Mammary epithelial cell (primary cell): ENCODE measurements at regions not wholly inside any gene's neighbourhood (a gene's known extent, or its start where the extent isn't known, plus 50 kb on each side); places are given as distances from the start of the nearest gene placed in this dataset.

Experiments used
- EZH2 ChIP-seq: IDR thresholded peaks from 2 replicates; pipeline ENCODE4 v1.6.1; 2012; ENCODE audit warnings: low read length, inconsistent platforms, borderline replicate concordance
- TF ChIP-seq, protein P1 (sequence below), 2 donors: IDR thresholded peaks in 1 of 2; conservative IDR thresholded peaks in 1 of 2; 2 replicates each; pipeline ENCODE4 v1.5.1; 2011 to 2012; ENCODE audit warnings: inconsistent platforms in 2 of 2, low read length in 2 of 2, mild to moderate bottlenecking in 2 of 2, control low read depth in 1 of 2, low read depth in 1 of 2; ENCODE audit not compliant: insufficient read depth in 1 of 2; ENCODE audit errors: extremely low read depth in 1 of 2

- TF ChIP-seq, protein P1, sequence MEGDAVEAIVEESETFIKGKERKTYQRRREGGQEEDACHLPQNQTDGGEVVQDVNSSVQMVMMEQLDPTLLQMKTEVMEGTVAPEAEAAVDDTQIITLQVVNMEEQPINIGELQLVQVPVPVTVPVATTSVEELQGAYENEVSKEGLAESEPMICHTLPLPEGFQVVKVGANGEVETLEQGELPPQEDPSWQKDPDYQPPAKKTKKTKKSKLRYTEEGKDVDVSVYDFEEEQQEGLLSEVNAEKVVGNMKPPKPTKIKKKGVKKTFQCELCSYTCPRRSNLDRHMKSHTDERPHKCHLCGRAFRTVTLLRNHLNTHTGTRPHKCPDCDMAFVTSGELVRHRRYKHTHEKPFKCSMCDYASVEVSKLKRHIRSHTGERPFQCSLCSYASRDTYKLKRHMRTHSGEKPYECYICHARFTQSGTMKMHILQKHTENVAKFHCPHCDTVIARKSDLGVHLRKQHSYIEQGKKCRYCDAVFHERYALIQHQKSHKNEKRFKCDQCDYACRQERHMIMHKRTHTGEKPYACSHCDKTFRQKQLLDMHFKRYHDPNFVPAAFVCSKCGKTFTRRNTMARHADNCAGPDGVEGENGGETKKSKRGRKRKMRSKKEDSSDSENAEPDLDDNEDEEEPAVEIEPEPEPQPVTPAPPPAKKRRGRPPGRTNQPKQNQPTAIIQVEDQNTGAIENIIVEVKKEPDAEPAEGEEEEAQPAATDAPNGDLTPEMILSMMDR (conservative IDR thresholded peaks at IDR 0.05 in 1 of 2, IDR thresholded peaks at IDR 0.05 in 1 of 2; ENCODE audit: extremely low read depth in 1 of 2, insufficient read depth in 1 of 2, low read depth in 1 of 2, low read length in 2 of 2), result no peak
- TF ChIP-seq EZH2, result no peak
These were observed 128.6 kb upstream of the BCL6 start for GRCh38 chr3:187873843-187874242.
